WTC11 (cell line): ENCODE measurements at regions not wholly inside any gene's neighbourhood (a gene's known extent, or its start where the extent isn't known, plus 50 kb on each side); places are given as distances from the start of the nearest gene placed in this dataset.

Source experiments
- CREM ChIP-seq: sonication (generic); formaldehyde crosslinking; IDR thresholded peaks from 2 replicates; pipeline ENCODE4 v1.8.1; 2022; ENCODE audit warnings: mild to moderate bottlenecking, missing genetic modification reagents, moderate library complexity
- ZBTB21 ChIP-seq: sonication (generic); formaldehyde crosslinking; IDR thresholded peaks from 2 replicates; pipeline ENCODE4 v1.8.1; 2023; ENCODE audit warnings: mild to moderate bottlenecking, missing genetic modification reagents, borderline replicate concordance
- TF ChIP-seq, protein P1 (sequence below): fragments of 200-600 bp; IDR thresholded peaks from 2 replicates; pipeline ENCODE4 v1.8.0; 2022; ENCODE audit warnings: antibody characterized with exemption
- TF ChIP-seq, protein P2 (sequence below): sonication (generic); formaldehyde crosslinking; IDR thresholded peaks from 2 replicates; pipeline ENCODE4 v1.8.1; 2022; ENCODE audit warnings: low read depth, mild to moderate bottlenecking, moderate library complexity, missing genetic modification reagents, borderline replicate concordance

DNA sequence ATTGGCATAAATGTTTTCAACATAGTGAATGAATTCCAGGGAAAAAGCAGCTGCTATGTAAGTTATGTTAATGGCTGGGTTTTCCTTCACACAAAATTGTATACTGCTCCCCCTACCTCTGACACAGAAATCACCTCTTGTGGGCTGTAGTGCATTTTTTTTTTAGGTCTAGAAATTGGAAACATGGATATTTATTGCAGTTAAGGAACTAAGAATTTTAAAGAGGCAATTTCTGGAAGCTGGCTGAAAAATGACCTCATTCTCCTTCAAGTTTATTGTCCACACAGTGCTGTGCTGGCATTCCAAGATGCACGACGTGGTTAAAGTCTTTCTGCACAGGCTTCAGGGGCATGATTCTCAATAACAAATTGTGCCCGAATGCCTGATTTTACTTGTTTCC lies 1424.2 kb downstream of the MRPL39 start:
- TF ChIP-seq, protein P1, sequence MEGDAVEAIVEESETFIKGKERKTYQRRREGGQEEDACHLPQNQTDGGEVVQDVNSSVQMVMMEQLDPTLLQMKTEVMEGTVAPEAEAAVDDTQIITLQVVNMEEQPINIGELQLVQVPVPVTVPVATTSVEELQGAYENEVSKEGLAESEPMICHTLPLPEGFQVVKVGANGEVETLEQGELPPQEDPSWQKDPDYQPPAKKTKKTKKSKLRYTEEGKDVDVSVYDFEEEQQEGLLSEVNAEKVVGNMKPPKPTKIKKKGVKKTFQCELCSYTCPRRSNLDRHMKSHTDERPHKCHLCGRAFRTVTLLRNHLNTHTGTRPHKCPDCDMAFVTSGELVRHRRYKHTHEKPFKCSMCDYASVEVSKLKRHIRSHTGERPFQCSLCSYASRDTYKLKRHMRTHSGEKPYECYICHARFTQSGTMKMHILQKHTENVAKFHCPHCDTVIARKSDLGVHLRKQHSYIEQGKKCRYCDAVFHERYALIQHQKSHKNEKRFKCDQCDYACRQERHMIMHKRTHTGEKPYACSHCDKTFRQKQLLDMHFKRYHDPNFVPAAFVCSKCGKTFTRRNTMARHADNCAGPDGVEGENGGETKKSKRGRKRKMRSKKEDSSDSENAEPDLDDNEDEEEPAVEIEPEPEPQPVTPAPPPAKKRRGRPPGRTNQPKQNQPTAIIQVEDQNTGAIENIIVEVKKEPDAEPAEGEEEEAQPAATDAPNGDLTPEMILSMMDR, result no peak
- TF ChIP-seq ZBTB21 (no peak), CREM (CRISPR knock-in tag) (no peak)
- TF ChIP-seq, protein P2, sequence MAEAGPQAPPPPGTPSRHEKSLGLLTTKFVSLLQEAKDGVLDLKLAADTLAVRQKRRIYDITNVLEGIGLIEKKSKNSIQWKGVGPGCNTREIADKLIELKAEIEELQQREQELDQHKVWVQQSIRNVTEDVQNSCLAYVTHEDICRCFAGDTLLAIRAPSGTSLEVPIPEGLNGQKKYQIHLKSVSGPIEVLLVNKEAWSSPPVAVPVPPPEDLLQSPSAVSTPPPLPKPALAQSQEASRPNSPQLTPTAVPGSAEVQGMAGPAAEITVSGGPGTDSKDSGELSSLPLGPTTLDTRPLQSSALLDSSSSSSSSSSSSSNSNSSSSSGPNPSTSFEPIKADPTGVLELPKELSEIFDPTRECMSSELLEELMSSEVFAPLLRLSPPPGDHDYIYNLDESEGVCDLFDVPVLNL (CRISPR knock-in tag), result no peak
